Mucosa of rectum (tissue), 2 donors: ENCODE measurements at regions not wholly inside any gene's neighbourhood (a gene's known extent, or its start where the extent isn't known, plus 50 kb on each side); places are given as distances from the start of the nearest gene placed in this dataset.

Experiments used
- H3K27ac ChIP-seq, 2 donors: one replicate each; pipeline ENCODE4 v1.7.0; 2013; ENCODE audit warnings: inconsistent platforms in 2 of 2, low read depth in 2 of 2, low read length in 2 of 2
- H3K27me3 ChIP-seq, 2 donors: one replicate each; pipeline ENCODE4 v1.7.0; 2013; ENCODE audit warnings: low read length in 2 of 2; ENCODE audit not compliant: control insufficient read depth in 2 of 2, insufficient read depth in 2 of 2
- H3K36me3 ChIP-seq, 2 donors: one replicate each; pipeline ENCODE4 v1.7.0; 2013; ENCODE audit warnings: low read length in 2 of 2; ENCODE audit not compliant: control insufficient read depth in 2 of 2, insufficient read depth in 2 of 2
- H3K4me1 ChIP-seq, 2 donors: one replicate each; pipeline ENCODE4 v1.7.0; 2013; ENCODE audit warnings: low read length in 2 of 2, mild to moderate bottlenecking in 1 of 2; ENCODE audit not compliant: control insufficient read depth in 2 of 2, insufficient read depth in 2 of 2
- H3K4me3 ChIP-seq, 2 donors: one replicate each; pipeline ENCODE4 v1.7.0; 2013; ENCODE audit warnings: low read length in 2 of 2
- H3K9ac ChIP-seq, 2 donors: one replicate each; pipeline ENCODE4 v1.7.0; 2013; ENCODE audit warnings: low read length in 2 of 2, low read depth in 1 of 2, mild to moderate bottlenecking in 1 of 2
- H3K9me3 ChIP-seq, 2 donors: one replicate each; pipeline ENCODE4 v1.7.0; 2013; ENCODE audit warnings: low read length in 2 of 2; ENCODE audit not compliant: control insufficient read depth in 2 of 2
- donor health status: healthy.
- donor health status: Normal muscosa, but diverticular disease.

- no peak overlapping the region for H3K27ac ChIP-seq
- no peak overlapping the region for H3K4me3 ChIP-seq
- H3K9ac ChIP-seq, result no peak overlapping the region
- H3K36me3 ChIP-seq, result no peaks in the 10 kb centered on the region
- H3K4me1 ChIP-seq, result peaks cover 3% of the 10 kb centered on the region in 2 donors
- no peaks in the 10 kb centered on the region for H3K27me3 ChIP-seq
- peaks cover 0 to 2% of the 10 kb centered on the region in 2 donors for H3K9me3 ChIP-seq
These were observed 131.4 kb upstream of the FOXF1 start for GRCh38 chr16:86378831-86379504.

GRCh38 chr16:86379505-86379846, 130.9 kb upstream of the FOXF1 start:
- Histone ChIP-seq H3K9me3 (no peaks in the 10 kb centered on the region), H3K4me3 (no peak overlapping the region), H3K27ac (no peak overlapping the region), H3K4me1 (peaks cover 3 to 6% of the 10 kb centered on the region in 2 donors), H3K36me3 (no peaks in the 10 kb centered on the region), H3K27me3 (no peaks in the 10 kb centered on the region), H3K9ac (no peak overlapping the region)

GRCh38 chr16:86380030-86380429, 130.3 kb upstream of the FOXF1 start:
- no peak overlapping the region for H3K27ac ChIP-seq
- H3K4me3 ChIP-seq, result no peak overlapping the region
- no peaks in the 10 kb centered on the region for H3K36me3 ChIP-seq
- H3K27me3 ChIP-seq, result no peaks in the 10 kb centered on the region
- H3K4me1 ChIP-seq, result peaks cover 3 to 8% of the 10 kb centered on the region in 2 donors
- no peak overlapping the region for H3K9ac ChIP-seq
- no peaks in the 10 kb centered on the region for H3K9me3 ChIP-seq

GRCh38 chr16:86381491-86381890, 128.8 kb upstream of the FOXF1 start:
- Histone ChIP-seq H3K4me1 (peaks cover 3 to 8% of the 10 kb centered on the region in 2 donors), H3K27me3 (no peaks in the 10 kb centered on the region), H3K4me3 (no peak overlapping the region), H3K9me3 (no peaks in the 10 kb centered on the region), H3K36me3 (no peaks in the 10 kb centered on the region), H3K9ac (no peak overlapping the region), H3K27ac (no peak overlapping the region)

- Histone ChIP-seq H3K4me3 (no peak overlapping the region), H3K9ac (no peak overlapping the region), H3K27ac (peak overlapping the region in 1 of 2 donors; percentile 48), H3K27me3 (no peaks in the 10 kb centered on the region), H3K36me3 (no peaks in the 10 kb centered on the region), H3K9me3 (no peaks in the 10 kb centered on the region), H3K4me1 (peaks cover 3 to 8% of the 10 kb centered on the region in 2 donors)
These were observed 128.1 kb upstream of the FOXF1 start for GRCh38 chr16:86382067-86382773.

- Histone ChIP-seq H3K9me3 (no peaks in the 10 kb centered on the region), H3K36me3 (no peaks in the 10 kb centered on the region), H3K27ac (peak overlapping the region in 1 of 2 donors; percentile 48), H3K4me3 (no peak overlapping the region), H3K9ac (no peak overlapping the region), H3K4me1 (peaks cover 3 to 8% of the 10 kb centered on the region in 2 donors), H3K27me3 (no peaks in the 10 kb centered on the region)
These were observed 127.4 kb upstream of the FOXF1 start for GRCh38 chr16:86382774-86383407.

- H3K9me3 ChIP-seq, result no peaks in the 10 kb centered on the region
- no peaks in the 10 kb centered on the region for H3K27me3 ChIP-seq
- H3K4me3 ChIP-seq, result no peak overlapping the region
- H3K4me1 ChIP-seq, result peaks cover 3 to 8% of the 10 kb centered on the region in 2 donors
- H3K36me3 ChIP-seq, result no peaks in the 10 kb centered on the region
- no peak overlapping the region for H3K9ac ChIP-seq
- H3K27ac ChIP-seq, result peak overlapping the region; percentile 62 to 70
These were observed 126.7 kb upstream of the FOXF1 start for GRCh38 chr16:86383488-86384262.

- no peak overlapping the region for H3K9ac ChIP-seq
- H3K36me3 ChIP-seq, result no peaks in the 10 kb centered on the region
- H3K4me3 ChIP-seq, result no peak overlapping the region
- H3K9me3 ChIP-seq, result no peaks in the 10 kb centered on the region
- peak overlapping the region; percentile 62 to 70 for H3K27ac ChIP-seq
- no peaks in the 10 kb centered on the region for H3K27me3 ChIP-seq
- H3K4me1 ChIP-seq, result peaks cover 3 to 8% of the 10 kb centered on the region in 2 donors
These were observed 126.1 kb upstream of the FOXF1 start for GRCh38 chr16:86384263-86384649.

GRCh38 chr16:86384980-86385379, 125.3 kb upstream of the FOXF1 start:
- no peaks in the 10 kb centered on the region for H3K27me3 ChIP-seq

More at GRCh38 chr16:86384980-86385379, 125.3 kb upstream of the FOXF1 start:
- Histone ChIP-seq H3K27ac (no peak overlapping the region), H3K4me1 (peaks cover 3 to 6% of the 10 kb centered on the region in 2 donors), H3K9me3 (no peaks in the 10 kb centered on the region), H3K9ac (no peak overlapping the region), H3K4me3 (no peak overlapping the region), H3K36me3 (no peaks in the 10 kb centered on the region)
